ENCODE measurements at regions not wholly inside any gene's neighbourhood (a gene's known extent, or its start where the extent isn't known, plus 50 kb on each side); places are given as distances from the start of the nearest gene placed in this dataset.

DNA sequence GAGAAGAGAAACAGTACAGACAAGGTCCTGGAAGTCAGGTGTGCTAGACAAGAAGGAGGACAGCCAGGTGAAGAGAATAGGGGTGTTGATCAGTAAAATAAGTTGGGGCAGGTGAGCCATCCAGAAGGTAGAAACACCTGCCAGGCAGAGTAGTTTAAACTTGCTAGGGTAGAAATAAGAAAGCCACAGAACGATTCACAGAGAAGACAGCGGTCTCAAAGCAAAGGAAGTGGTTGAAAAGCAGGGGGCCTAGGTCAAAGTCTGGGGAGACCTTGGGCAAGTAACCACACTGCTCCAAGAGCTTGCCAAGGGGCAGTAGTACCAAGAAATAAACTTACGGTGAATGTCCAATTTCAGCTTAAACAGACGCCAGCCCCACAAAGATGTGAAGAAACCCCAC lies 116.6 kb upstream of the PROX1 start:
- TF ChIP-seq, protein P1, sequence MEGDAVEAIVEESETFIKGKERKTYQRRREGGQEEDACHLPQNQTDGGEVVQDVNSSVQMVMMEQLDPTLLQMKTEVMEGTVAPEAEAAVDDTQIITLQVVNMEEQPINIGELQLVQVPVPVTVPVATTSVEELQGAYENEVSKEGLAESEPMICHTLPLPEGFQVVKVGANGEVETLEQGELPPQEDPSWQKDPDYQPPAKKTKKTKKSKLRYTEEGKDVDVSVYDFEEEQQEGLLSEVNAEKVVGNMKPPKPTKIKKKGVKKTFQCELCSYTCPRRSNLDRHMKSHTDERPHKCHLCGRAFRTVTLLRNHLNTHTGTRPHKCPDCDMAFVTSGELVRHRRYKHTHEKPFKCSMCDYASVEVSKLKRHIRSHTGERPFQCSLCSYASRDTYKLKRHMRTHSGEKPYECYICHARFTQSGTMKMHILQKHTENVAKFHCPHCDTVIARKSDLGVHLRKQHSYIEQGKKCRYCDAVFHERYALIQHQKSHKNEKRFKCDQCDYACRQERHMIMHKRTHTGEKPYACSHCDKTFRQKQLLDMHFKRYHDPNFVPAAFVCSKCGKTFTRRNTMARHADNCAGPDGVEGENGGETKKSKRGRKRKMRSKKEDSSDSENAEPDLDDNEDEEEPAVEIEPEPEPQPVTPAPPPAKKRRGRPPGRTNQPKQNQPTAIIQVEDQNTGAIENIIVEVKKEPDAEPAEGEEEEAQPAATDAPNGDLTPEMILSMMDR (conservative IDR thresholded peaks at IDR 0.05; ENCODE audit: low read depth, low read length): no peak
- TF ChIP-seq EZH2phosphoT487 (IDR thresholded peaks at IDR 0.05; ENCODE audit: borderline replicate concordance, low read length) (no peak), EZH2 (IDR thresholded peaks at IDR 0.05; ENCODE audit: low read length, unreplicated experiment) (no peak)

All from PC-3 (cell line).